ENCODE measurements at regions not wholly inside any gene's neighbourhood (a gene's known extent, or its start where the extent isn't known, plus 50 kb on each side); places are given as distances from the start of the nearest gene placed in this dataset.

DNA sequence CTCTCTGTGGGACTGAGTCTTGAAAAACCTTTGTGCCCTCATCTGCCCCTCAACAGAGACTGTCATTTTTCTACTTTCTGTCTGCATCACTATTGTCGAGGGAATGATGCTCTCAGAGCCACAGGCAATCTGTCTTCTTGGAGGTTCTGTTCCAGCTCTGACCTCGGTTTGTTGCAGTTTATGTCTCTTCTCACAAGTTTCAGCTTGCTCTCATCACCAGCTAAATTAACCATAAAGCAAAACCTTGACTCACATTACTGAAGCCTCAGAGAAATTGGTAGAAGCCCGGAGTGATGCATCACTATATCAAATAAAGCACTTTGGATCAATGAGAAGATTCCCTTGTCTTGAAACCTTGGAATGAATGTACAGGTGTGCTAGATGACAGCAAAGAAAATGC is 60.6 kb upstream of the BLID start:
- no peak for DNase-seq (ENCODE audit: low spot score)
- H3K4me1 Mint-ChIP-seq (ENCODE audit: unreplicated experiment) = peaks cover 12% of the 10 kb centered on the region
- H3K36me3 Mint-ChIP-seq (ENCODE audit: low read depth, unreplicated experiment) = no peaks in the 10 kb centered on the region
- no peak overlapping the region for H3K27ac Mint-ChIP-seq (ENCODE audit: unreplicated experiment)
- H3K9me3 Mint-ChIP-seq (ENCODE audit: unreplicated experiment) = no peaks in the 10 kb centered on the region
- TF ChIP-seq, protein P1, sequence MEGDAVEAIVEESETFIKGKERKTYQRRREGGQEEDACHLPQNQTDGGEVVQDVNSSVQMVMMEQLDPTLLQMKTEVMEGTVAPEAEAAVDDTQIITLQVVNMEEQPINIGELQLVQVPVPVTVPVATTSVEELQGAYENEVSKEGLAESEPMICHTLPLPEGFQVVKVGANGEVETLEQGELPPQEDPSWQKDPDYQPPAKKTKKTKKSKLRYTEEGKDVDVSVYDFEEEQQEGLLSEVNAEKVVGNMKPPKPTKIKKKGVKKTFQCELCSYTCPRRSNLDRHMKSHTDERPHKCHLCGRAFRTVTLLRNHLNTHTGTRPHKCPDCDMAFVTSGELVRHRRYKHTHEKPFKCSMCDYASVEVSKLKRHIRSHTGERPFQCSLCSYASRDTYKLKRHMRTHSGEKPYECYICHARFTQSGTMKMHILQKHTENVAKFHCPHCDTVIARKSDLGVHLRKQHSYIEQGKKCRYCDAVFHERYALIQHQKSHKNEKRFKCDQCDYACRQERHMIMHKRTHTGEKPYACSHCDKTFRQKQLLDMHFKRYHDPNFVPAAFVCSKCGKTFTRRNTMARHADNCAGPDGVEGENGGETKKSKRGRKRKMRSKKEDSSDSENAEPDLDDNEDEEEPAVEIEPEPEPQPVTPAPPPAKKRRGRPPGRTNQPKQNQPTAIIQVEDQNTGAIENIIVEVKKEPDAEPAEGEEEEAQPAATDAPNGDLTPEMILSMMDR (IDR thresholded peaks at IDR 0.05; ENCODE audit: unreplicated experiment) = no peak
- H3K4me3 Mint-ChIP-seq (ENCODE audit: unreplicated experiment) = no peak overlapping the region
- H3K27me3 Mint-ChIP-seq (ENCODE audit: unreplicated experiment) = no peaks in the 10 kb centered on the region

DNA sequence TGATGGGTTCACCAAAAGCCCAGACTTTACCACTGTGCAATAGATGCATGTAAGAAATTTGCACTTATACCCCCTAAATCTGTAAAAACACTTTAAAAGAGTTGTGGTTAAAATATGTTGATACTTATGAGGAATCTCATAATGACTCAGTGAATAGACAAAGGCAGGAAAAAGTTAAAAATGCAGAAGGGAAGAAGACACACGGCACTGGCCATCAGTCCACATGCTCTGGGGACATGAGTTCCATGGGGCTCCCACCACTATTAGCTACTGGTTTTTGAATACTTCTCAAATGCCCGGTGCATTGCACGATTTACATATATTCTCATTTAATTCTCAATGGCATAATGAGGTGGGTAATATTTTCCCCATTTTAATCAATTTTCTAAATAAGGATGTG is 59.3 kb upstream of the BLID start:
- TF ChIP-seq, protein P1 (IDR thresholded peaks at IDR 0.05; ENCODE audit: unreplicated experiment) = no peak

GRCh38 chr11:122173587-122173986 is 57.6 kb upstream of the BLID start:
- Mint-ChIP-seq H3K27ac (ENCODE audit: unreplicated experiment) (no peak overlapping the region), H3K4me1 (ENCODE audit: unreplicated experiment) (no peaks in the 10 kb centered on the region), H3K9me3 (ENCODE audit: unreplicated experiment) (no peaks in the 10 kb centered on the region)

More for the DNA sequence above, 59.3 kb upstream of the BLID start:
- Mint-ChIP-seq H3K27ac (ENCODE audit: unreplicated experiment) (no peak overlapping the region), H3K4me3 (ENCODE audit: unreplicated experiment) (no peak overlapping the region), H3K4me1 (ENCODE audit: unreplicated experiment) (peaks cover 5% of the 10 kb centered on the region), H3K27me3 (ENCODE audit: unreplicated experiment) (no peaks in the 10 kb centered on the region), H3K36me3 (ENCODE audit: low read depth, unreplicated experiment) (no peaks in the 10 kb centered on the region), H3K9me3 (ENCODE audit: unreplicated experiment) (no peaks in the 10 kb centered on the region)
- no peak for DNase-seq (ENCODE audit: low spot score)

GRCh38 chr11:122173074-122173450 is 57.0 kb upstream of the BLID start:
- Mint-ChIP-seq H3K27me3 (ENCODE audit: unreplicated experiment) (no peaks in the 10 kb centered on the region), H3K36me3 (ENCODE audit: low read depth, unreplicated experiment) (no peaks in the 10 kb centered on the region), H3K27ac (ENCODE audit: unreplicated experiment) (no peak overlapping the region), H3K9me3 (ENCODE audit: unreplicated experiment) (no peaks in the 10 kb centered on the region), H3K4me3 (ENCODE audit: unreplicated experiment) (no peak overlapping the region), H3K4me1 (ENCODE audit: unreplicated experiment) (no peaks in the 10 kb centered on the region)
- TF ChIP-seq, protein P1 (IDR thresholded peaks at IDR 0.05; ENCODE audit: unreplicated experiment) = no peak
- DNase-seq (ENCODE audit: low spot score) = no peak

More at GRCh38 chr11:122173587-122173986, 57.6 kb upstream of the BLID start:
- TF ChIP-seq, protein P1 (IDR thresholded peaks at IDR 0.05; ENCODE audit: unreplicated experiment) = no peak
- Mint-ChIP-seq H3K36me3 (ENCODE audit: low read depth, unreplicated experiment) (no peaks in the 10 kb centered on the region), H3K4me3 (ENCODE audit: unreplicated experiment) (no peak overlapping the region), H3K27me3 (ENCODE audit: unreplicated experiment) (no peaks in the 10 kb centered on the region)
- DNase-seq (ENCODE audit: low spot score) = no peak

GRCh38 chr11:122172352-122173073 is 56.5 kb upstream of the BLID start:
- no peak for DNase-seq (ENCODE audit: low spot score)
- TF ChIP-seq, protein P1 (IDR thresholded peaks at IDR 0.05; ENCODE audit: unreplicated experiment) = no peak
- H3K4me3 Mint-ChIP-seq (ENCODE audit: unreplicated experiment) = no peak overlapping the region
- no peaks in the 10 kb centered on the region for H3K36me3 Mint-ChIP-seq (ENCODE audit: low read depth, unreplicated experiment)
- H3K4me1 Mint-ChIP-seq (ENCODE audit: unreplicated experiment) = no peaks in the 10 kb centered on the region
- no peaks in the 10 kb centered on the region for H3K9me3 Mint-ChIP-seq (ENCODE audit: unreplicated experiment)
- no peak overlapping the region for H3K27ac Mint-ChIP-seq (ENCODE audit: unreplicated experiment)
- no peaks in the 10 kb centered on the region for H3K27me3 Mint-ChIP-seq (ENCODE audit: unreplicated experiment)
